Liver (tissue), 8 donors: ENCODE measurements at regions not wholly inside any gene's neighbourhood (a gene's known extent, or its start where the extent isn't known, plus 50 kb on each side); places are given as distances from the start of the nearest gene placed in this dataset.

Source experiments
- DNase-seq: peaks from one replicate; pipeline ENCODE4 v3.0.0-alpha.2; 2017; ENCODE audit warnings: low spot score
- H3K27ac ChIP-seq, 2 donors: one replicate each; pipeline ENCODE4 v1.7.0; 2013; ENCODE audit warnings: inconsistent platforms in 2 of 2, low read length in 2 of 2, control low read depth in 1 of 2, low read depth in 1 of 2, mild to moderate bottlenecking in 1 of 2
- H3K27me3 ChIP-seq, 4 donors: one replicate each; pipeline versions ENCODE4 v1.6.1 to v1.7.0; 2013; ENCODE audit warnings: low read length in 3 of 4, inconsistent platforms in 1 of 4, mild to moderate bottlenecking in 1 of 4, moderate library complexity in 1 of 4; ENCODE audit not compliant: control insufficient read depth in 4 of 4, insufficient read depth in 4 of 4
- H3K36me3 ChIP-seq, 4 donors: one replicate each; pipeline versions ENCODE4 v1.6.1 to v1.7.0; 2013; ENCODE audit warnings: low read length in 3 of 4, mild to moderate bottlenecking in 3 of 4, low read depth in 1 of 4, moderate library complexity in 1 of 4; ENCODE audit not compliant: control insufficient read depth in 4 of 4, insufficient read depth in 3 of 4
- H3K4me1 ChIP-seq, 4 donors: one replicate each; pipeline versions ENCODE4 v1.6.1 to v1.7.0; 2013; ENCODE audit warnings: low read length in 3 of 4, mild to moderate bottlenecking in 3 of 4, moderate library complexity in 1 of 4; ENCODE audit not compliant: control insufficient read depth in 4 of 4, insufficient read depth in 4 of 4
- H3K4me3 ChIP-seq, 3 donors: one replicate each; pipeline versions ENCODE4 v1.6.1 to v1.7.0; 2013; ENCODE audit warnings: low read length in 3 of 3, control low read depth in 1 of 3, low read depth in 1 of 3, mild to moderate bottlenecking in 1 of 3
- H3K9ac ChIP-seq, 2 donors: one replicate each; pipeline ENCODE4 v1.7.0; 2013; ENCODE audit warnings: low read length in 2 of 2, mild to moderate bottlenecking in 2 of 2, moderate library complexity in 2 of 2, control low read depth in 1 of 2, low read depth in 1 of 2
- H3K9me3 ChIP-seq, 4 donors: one replicate each; pipeline versions ENCODE4 v1.6.1 to v1.7.0; 2013; ENCODE audit warnings: low read length in 3 of 4; ENCODE audit not compliant: control insufficient read depth in 4 of 4
- ATF3 ChIP-seq: IDR thresholded peaks from 2 replicates; pipeline ENCODE4 v1.6.1; 2016; ENCODE audit warnings: antibody characterized with exemption
- CTCF ChIP-seq: fragments of 150-350 bp; IDR thresholded peaks from 2 replicates; pipeline ENCODE4 v1.5.1; 2017; ENCODE audit warnings: improper control_type of control experiment, low read depth, low read length; ENCODE audit not compliant: missing input control
- EGR1 ChIP-seq, 2 donors: IDR thresholded peaks; 2 replicates each; pipeline ENCODE4 v1.6.1; 2016 to 2018; ENCODE audit warnings: antibody characterized with exemption in 2 of 2, low read depth in 2 of 2
- FOXA1 ChIP-seq: IDR thresholded peaks from 2 replicates; pipeline ENCODE4 v1.6.1; 2016; ENCODE audit warnings: antibody characterized with exemption
- FOXA2 ChIP-seq: IDR thresholded peaks from 2 replicates; pipeline ENCODE4 v1.6.1; 2016; ENCODE audit warnings: antibody characterized with exemption
- GABPA ChIP-seq, 2 donors: IDR thresholded peaks in 1 of 2; conservative IDR thresholded peaks in 1 of 2; 2 replicates each; pipeline ENCODE4 v1.6.1; 2016; ENCODE audit warnings: antibody characterized with exemption in 2 of 2, mild to moderate bottlenecking in 1 of 2, moderate library complexity in 1 of 2
- HNF4A ChIP-seq, 2 donors: conservative IDR thresholded peaks; 2 replicates each; pipeline ENCODE4 v1.6.1; 2016; ENCODE audit warnings: antibody characterized with exemption in 2 of 2, mild to moderate bottlenecking in 2 of 2
- HNF4G ChIP-seq: IDR thresholded peaks from 2 replicates; pipeline ENCODE4 v1.6.1; 2016; ENCODE audit warnings: antibody characterized with exemption
- JUND ChIP-seq, 2 donors: IDR thresholded peaks; 2 replicates each; pipeline ENCODE4 v1.6.1; 2016; ENCODE audit warnings: antibody characterized with exemption in 2 of 2
- MAX ChIP-seq: IDR thresholded peaks from 2 replicates; pipeline ENCODE4 v1.6.1; 2016; ENCODE audit warnings: antibody characterized with exemption
- NR2F2 ChIP-seq: IDR thresholded peaks from 2 replicates; pipeline ENCODE4 v1.6.1; 2016; ENCODE audit warnings: antibody characterized with exemption
- RAD21 ChIP-seq, 2 donors: IDR thresholded peaks; 2 replicates each; pipeline ENCODE4 v1.6.1; 2016; ENCODE audit warnings: antibody characterized with exemption in 2 of 2, mild to moderate bottlenecking in 2 of 2
- RXRA ChIP-seq, 2 donors: IDR thresholded peaks; 2 replicates each; pipeline ENCODE4 v1.6.1; 2017 to 2018; ENCODE audit warnings: antibody characterized with exemption in 2 of 2, mild to moderate bottlenecking in 1 of 2
- SP1 ChIP-seq: IDR thresholded peaks from 2 replicates; pipeline ENCODE4 v1.6.1; 2018; ENCODE audit warnings: antibody characterized with exemption, mild to moderate bottlenecking
- TAF1 ChIP-seq: conservative IDR thresholded peaks from 2 replicates; pipeline ENCODE4 v1.6.1; 2016; ENCODE audit warnings: antibody characterized with exemption, mild to moderate bottlenecking
- YY1 ChIP-seq: IDR thresholded peaks from 2 replicates; pipeline ENCODE4 v1.6.1; 2016; ENCODE audit warnings: antibody characterized with exemption, mild to moderate bottlenecking
- ZBTB33 ChIP-seq: IDR thresholded peaks from 2 replicates; pipeline ENCODE4 v1.6.1; 2016; ENCODE audit warnings: antibody characterized with exemption
- WGBS: extraction: QIAGEN DNeasy Blood & Tissue Kit; methylation state at CpG from one replicate; pipeline ENCODE4 v1.1.7; 2013; 5-methylcytosine and 5-hydroxymethylcytosine counted together
- donor health status: healthy.
- donor health status: healthy.
- donor health status: healthy.
- donor health status: healthy.
- donor health status: healthy.

GRCh38 chr18:22643731-22644130, 226.0 kb upstream of the CTAGE1 start:
- H3K4me1 ChIP-seq: peaks cover 0 to 3% (median 0%) of the 10 kb centered on the region in 4 donors
- no peak overlapping the region for H3K4me3 ChIP-seq
- WGBS: 95% methylated on average over 2 of the region's 2 CpGs
- no peaks in the 10 kb centered on the region for H3K36me3 ChIP-seq
- H3K9ac ChIP-seq: no peak overlapping the region
- no peak overlapping the region for H3K27ac ChIP-seq
- DNase-seq: no peak
- no peaks in the 10 kb centered on the region for H3K27me3 ChIP-seq
- H3K9me3 ChIP-seq: no peaks in the 10 kb centered on the region
- TF ChIP-seq SP1 (no peak), YY1 (no peak), EGR1 (IDR thresholded peaks at IDR 0.05; ENCODE audit: low read depth in 2 of 2) (no peak), MAX (no peak), ZBTB33 (no peak), TAF1 (no peak), ATF3 (no peak), FOXA2 (no peak), CTCF (no peak), NR2F2 (no peak), RAD21 (IDR thresholded peaks at IDR 0.05) (no peak), RXRA (IDR thresholded peaks at IDR 0.05) (no peak), FOXA1 (no peak)

- Histone ChIP-seq H3K4me1 (no peaks in the 10 kb centered on the region), H3K4me3 (no peak overlapping the region), H3K9ac (no peak overlapping the region), H3K27me3 (no peaks in the 10 kb centered on the region), H3K36me3 (no peaks in the 10 kb centered on the region), H3K27ac (no peak overlapping the region), H3K9me3 (no peaks in the 10 kb centered on the region)
- TF ChIP-seq MAX (no peak), FOXA2 (no peak), JUND (IDR thresholded peaks at IDR 0.05) (no peak), ZBTB33 (no peak), FOXA1 (no peak), HNF4A (conservative IDR thresholded peaks at IDR 0.05) (no peak), GABPA (IDR thresholded peaks at IDR 0.05 in 1 of 2, conservative IDR thresholded peaks at IDR 0.05 in 1 of 2) (no peak), SP1 (no peak), YY1 (no peak), CTCF (no peak), HNF4G (no peak)
- no peak for DNase-seq
These were observed 232.5 kb upstream of the CTAGE1 start for GRCh38 chr18:22650247-22650646.
